ENCODE measurements at regions not wholly inside any gene's neighbourhood (a gene's known extent, or its start where the extent isn't known, plus 50 kb on each side); places are given as distances from the start of the nearest gene placed in this dataset.
"Not testable (repeated sequence)": the region's sequence is repeated elsewhere in the genome, so short reads cannot be mapped to it uniquely, and the experiment has no call there.

DNA sequence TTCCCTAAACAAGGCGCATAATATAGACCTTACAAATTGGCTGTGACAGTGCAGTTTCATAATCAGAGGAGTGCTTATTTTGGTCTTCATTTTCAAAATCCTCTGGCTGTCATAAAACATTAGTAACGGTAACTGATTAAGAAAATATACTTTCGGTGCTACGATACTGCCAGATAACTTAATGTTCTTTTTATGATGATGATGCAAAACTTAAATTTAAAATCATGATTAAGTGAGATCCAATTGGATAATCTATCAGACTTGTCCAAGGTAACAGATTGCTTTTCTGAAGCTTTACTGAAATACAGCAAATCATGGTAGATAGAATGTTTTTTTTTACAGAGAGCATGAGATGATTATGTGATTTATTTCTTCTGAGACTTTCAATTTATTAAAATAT lies 364.2 kb upstream of the CNTN3 start:
- no peak for DNase-seq

DNA sequence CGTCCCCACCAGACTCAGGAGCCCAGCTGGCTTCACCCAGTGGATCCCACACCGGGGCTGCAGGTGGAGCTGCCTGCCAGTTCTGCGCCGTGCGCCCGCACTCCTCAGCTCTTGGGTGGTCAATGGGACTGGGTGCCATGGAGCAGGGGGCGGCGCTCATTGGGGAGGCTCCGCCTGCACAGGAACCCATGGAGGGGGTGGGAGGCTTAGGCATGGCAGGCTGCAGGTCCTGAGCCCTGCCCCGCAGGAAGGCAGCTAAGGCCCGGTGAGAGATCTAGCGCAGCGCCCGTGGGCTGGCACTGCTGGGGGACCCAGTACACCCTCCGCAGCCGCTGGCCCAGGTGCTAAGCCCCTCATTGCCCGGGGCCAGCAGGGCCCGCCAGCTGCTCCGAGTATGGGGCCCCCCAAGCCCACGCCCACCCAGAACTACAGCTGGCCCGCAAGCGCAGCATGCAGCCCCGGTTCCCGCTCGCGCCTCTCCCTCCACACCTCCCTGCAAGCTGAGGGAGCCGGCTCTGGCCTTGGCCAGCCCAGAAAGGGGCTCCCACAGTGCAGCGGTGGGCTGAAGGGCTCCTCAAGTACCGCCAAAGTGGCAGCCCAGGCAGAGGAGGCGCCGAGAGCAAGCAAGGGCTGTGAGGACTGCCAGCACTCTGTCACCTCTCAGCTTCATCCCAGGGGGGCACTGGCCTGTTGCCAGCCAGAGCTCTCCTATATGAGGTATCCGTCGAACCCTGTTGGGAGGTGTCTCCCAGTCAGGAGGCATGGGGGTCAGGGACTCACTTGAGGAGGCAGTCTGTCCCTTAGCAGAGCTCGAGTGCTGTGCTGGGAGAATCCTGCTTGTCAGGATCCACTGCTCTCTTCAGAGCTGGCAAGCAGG lies 370.8 kb upstream of the CNTN3 start:
- not testable (repeated sequence) for DNase-seq

DNA sequence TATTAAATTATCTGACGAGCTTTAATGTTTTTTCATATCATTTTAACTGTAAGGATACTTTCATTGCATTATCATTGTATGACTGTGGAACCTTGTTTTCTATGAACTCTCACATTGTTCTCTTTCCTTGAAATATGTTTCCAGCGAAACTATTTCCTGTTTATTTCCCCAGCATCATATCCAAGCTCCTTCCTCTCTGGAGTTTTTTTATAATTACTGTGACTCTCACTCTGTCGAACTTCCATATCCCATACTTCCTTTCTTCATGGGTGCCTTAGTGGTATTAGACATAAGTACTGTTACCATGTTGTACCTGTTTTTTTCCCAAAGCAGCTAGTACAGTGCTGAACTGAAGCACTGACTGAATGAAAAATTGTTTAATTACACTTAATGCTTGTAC lies 373.6 kb upstream of the CNTN3 start:
- DNase-seq: no peak

DNA sequence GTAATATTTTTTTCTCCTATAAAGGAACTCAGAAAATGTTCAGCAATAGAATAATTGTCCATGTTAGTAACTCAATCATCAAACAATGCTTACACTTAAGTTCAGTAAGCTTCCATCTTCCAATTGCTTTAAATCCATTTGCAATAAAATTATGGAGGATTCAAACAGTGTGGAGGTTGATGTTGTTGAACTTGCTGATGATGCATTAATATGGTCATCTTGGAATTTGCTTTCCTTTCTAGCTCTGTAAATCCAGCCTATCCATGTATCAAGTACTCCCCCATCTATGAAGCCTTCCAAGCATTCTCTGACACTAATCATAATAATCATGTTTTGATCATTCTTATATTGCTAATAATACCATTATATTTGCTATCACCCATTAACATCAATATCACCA lies 378.4 kb upstream of the CNTN3 start:
- no peak for DNase-seq

DNA sequence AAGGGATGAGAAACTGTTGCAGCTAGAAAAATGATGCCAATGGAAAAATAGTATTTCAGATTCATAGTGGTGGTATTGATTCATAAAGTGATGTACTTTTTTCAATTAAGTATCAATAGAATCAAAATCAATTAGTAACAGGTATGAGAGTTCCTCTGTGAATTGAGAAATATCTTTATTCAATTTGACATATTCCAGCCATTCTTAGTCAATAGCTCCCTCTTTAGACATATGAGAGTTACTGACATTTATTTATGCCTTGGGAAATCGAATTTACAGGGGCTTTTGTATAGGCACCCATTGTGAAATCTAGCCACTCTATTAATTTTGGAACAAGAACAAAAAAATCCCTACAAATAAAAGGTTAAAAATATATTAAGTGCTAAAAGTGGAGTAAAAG lies 386.9 kb upstream of the CNTN3 start:
- no peak for DNase-seq

DNA sequence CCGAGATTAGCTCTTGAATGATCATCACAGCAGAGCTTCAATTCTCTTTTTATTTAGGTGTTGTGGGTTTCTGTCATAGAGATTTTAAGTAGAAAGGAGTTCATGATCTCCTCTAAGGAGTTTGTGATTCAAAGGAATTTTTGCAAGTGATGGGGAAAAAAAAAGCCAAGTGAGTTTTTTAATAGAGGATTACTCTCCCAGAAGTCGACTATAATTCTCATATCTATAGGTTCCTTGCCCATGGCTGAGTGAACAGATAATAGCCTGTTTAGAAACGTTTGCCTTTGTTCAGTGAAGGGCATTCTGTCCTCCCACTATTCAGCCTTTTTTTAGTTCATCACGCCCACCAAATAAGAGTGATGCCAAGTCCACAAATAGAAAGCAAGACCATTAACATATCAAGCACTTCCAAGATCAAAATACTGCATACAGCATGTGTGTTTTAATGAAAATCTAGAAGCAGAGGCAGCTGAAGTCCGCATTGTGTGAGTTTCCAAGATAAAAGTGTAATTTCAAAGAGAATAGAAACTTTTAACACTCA lies 398.4 kb upstream of the CNTN3 start:
- DNase-seq: no peak

DNA sequence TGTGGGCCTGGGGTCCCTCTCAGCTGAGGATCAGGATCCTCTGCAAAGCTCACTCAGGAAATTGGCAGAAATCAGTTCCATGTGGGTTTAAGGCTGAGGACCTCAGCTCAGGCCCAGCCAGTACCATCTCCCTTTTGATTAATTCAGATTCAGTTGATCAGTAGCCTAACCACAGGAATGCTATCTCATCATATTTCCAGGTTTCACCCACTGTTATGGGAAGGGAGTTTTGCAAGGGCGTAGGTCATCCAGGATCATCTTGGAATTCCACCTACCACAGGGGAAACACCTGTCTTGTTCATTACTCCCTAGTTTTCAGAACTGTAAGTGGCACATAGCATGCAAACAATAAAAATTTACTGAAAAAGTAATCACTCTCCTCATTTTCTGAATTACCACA lies 399.5 kb upstream of the CNTN3 start:
- DNase-seq: no peak

DNA sequence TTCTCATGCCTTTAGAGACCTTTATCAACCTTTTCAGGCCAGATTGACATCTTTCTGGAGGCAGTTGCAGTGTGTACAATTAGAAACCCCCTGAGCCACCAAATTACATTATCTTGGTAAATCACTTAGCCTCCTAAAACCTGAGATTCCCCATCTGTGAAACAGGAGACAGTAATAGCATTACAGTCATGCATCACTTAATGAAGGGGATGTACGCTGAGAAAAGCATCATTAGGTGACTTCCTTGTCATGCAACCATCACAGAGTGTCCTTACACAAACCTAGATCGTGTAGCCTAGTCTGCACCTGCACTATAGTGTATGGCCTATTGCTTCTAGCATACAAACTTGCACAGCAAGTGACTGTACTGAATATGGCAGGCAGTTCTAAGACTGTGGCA lies 400.8 kb upstream of the CNTN3 start:
- DNase-seq: no peak

DNA sequence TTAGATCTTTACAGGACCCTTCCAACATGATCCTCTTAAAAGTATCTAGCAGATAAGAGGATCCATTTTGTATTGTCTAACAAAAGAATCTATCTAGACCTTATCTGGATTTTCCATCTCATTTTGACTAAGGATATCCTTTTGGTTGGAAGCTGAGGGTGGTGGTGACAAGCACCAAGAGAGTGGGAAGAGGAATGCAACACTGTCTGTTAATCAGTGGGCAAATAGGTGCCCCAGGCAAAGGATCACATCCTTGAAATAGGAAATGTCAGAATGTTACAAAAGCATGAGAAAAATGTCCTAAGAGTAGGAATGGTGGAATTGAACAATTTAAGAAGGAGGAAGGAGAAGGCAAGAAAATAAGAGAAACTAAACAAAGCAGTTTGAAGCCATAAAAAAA lies 420.7 kb upstream of the CNTN3 start:
- no peak for DNase-seq

DNA sequence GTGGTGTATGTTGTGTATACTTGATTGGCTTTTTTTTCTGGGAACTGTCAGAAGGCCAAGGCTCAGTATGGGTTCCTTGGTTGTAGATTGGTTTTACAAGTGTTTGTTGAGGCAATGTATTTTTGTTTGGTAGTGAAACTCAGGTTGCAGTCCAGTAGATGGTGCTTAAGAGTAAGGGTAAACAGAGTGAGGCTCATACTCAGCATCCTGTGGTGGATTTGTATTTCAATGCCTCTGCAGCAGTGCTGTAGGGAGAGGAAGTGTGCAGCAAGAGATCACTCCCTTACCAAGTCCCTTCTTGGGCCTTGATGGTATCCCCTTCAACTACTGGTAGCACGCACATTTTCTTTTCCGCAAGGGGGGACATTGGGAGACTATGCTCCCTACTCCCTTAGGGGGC lies 428.5 kb upstream of the CNTN3 start:
- DNase-seq: no peak

DNA sequence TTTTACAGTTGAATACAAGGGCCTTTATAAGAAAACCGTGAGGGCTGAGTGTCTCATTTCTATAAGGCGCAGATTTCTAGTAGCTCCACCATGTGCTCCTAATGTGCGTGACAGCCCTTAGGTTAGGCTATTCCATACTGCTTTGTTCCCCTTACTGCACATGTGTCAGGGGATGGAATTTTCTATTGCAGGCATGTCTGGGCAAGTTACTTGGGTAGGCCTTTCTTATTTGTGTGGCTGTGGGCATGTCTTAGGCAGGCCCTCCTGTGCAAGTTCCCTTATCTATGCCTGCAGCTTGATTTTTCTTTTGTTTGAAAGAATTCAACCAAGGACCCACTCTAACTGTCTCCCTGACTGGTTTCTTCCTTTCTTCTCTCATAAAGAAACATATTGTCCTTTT lies 434.2 kb upstream of the CNTN3 start:
- DNase-seq: no peak

DNA sequence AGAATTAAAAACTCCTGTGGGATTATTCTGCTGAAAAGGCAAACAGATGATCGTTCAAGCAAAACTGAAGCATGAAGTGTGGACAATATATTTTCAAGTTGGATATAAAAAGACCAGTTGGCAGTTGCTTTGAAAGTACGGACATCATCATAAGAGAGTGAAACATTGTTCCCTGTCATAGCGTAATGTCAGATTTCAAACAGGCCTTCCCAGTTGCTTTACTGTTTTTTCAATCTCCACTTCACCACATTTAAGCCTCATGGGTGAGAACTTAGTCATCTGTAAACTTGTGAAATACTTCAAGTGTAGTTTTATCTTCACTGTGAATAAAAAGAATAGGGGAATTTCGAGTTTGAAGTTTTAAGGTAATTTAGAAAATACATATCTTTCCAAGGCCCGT lies 435.1 kb upstream of the CNTN3 start:
- no peak for DNase-seq

DNA sequence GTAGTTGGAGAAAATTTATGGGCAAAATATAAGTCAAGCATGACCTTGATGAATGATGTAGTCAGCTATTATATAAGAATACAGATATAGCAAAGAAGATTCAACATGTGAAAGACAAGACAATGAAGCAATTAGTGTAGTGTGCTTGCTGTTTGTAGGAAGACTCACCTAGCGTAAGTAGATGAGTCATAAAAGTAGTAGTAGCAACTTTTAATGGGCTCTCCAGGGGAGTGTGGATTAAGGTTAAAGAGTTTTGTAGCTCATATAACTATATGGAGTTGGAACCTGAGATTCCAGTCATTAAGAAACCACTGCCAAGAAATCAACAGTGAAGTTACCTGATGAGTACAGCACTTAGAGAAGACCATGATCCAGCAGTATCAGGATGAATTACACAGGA lies 444.7 kb upstream of the CNTN3 start:
- no peak for DNase-seq

DNA sequence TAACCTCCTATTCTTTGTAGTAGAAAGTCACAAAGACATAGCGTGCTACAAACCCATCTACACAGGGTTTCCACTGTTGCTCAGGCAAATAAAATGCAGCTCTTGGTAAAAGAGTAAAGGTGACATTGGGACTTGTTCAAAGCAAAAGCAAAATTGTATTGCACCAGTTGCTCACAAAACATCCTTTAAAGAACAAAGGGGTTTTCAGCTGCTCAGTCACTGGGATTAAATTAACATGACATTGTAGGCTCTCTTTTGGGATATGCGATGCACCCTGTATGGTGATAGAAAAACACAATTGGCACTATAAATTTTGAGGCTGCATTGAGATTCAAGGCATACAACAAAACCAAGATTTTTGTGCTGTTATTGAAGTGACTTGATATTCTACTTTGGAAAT lies 447.3 kb upstream of the CNTN3 start:
- no peak for DNase-seq

DNA sequence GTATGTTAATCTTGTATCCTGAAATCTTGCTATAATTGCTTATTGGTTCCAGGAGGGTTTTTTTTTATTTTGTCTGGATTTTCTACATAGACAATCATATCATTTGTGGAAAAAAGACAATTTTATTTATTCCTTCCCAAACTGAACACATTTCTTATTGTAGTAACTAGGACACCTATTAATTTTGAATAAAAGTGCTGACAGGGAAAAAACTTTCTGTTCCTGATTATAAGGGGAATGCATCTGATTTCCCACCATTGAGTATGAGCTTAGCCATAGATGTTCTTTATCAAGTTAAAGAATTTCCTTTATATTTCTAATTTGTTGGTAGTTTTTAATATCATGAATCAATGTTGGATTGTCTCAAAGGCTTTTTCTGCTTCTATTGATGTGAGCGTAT lies 460.7 kb upstream of the CNTN3 start:
- DNase-seq: no peak

DNA sequence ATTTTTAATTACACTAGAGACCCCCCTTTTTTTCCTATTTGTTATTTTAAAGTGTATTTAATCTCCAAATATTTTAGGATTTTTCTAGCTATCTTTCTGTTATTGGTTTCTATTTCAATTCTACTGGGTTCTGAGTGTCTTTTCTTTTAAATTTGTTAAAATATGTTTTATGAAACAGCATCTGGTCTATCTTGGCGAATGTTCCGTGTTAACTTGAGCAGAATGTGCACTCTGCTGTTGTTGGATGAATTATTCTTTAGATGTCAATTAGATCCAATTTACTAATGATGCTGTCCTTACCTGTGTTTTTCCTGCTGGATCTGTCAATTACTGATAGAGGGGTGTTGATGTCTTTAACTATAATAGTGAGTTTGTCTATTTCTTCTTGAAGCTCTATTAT lies 462.0 kb upstream of the CNTN3 start:
- DNase-seq: no peak

DNA sequence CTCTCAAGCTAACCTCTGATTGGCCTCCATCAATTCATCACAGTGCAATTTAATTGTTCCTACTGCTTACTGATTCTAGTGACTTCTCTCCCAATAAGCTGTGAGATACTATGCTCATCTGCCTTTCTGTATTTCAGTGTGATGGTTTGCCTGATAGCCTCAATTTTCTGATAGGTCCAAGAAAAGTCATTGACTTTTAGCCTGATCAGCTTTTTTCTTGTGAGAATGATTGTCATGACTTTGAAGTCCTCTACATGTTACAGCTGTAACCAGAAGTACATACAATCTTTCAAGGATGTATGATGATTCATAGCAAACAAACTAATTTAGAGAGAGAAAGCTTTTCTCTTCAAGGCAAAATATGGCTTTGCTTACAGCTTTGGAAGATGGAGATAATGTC lies 463.8 kb upstream of the CNTN3 start:
- DNase-seq: no peak

DNA sequence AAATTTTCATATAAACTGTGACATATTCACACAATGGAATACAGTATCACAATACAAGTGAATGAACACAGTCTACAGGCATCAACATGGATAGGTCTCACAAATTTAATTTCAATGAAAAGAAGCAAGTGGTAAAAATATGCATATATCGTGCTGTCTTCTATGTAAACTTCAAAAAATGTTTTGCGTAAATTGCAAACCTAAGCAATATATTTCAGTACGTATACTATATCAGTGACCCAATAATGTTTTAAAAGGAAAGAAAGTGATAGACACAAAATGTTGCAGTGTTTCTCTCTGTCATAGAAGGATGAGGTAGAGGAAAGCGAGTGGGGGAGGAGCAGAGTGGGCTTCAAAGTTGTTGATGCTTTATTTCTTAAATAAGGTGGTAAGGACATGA lies 468.4 kb upstream of the CNTN3 start:
- no peak for DNase-seq

DNA sequence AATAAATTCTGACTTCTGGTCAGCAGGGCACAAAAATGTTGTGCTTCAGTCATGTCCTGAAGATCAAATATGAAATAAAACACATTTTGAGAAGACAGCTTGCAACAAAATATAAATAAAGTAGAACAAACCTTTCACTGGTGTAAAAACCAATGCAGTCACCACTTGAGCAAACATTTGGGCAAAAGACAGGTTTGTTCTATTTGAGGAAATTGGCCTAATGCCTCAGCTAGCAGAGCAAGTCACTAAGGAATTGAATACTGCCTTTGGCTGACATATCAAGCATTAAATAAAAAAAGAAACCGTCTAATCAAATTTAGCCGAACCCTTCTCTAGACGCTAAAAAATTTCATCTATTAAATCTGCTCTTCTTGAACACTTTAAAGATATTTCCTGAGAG lies 475.4 kb upstream of the CNTN3 start:
- DNase-seq: no peak

DNA sequence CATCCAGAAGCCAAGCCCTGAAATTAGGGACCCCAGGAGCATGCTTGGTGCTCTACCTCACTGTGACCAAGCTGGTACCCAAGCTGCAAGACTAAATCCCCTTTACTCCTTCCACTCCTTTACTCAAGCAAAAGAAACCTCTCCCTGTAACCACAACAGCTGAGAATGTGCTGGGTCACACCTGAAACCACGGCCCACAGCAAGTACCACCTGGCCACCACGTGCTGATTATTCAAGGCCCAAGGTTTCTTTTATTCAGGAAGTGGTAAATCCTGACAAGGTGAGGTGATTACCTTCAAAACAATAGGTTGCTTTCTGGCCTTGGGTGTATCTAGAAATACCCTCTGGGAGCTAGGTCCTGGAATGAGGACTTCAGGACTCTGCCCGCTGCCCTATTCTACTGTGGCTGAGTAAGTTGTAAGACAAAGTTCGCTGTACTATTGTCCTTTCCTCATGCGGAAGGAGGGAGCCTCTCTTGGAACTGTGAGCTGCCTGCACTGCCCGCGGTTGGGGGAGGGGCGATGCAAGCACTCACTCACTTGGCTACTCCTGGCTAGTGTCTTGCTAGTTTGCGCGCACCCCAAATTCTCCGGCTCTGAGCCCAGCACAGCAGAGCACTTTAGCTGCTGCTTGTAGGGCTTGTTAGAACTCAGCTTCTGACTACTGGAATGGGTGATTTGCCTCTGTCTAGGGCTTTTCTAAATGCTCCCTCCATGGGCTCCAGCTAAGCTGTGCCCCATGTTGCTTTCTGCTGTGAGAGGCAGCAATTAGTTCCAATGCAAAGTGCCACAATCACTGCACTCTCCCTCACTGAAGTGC lies 487.1 kb upstream of the CNTN3 start:
- DNase-seq: no peak

DNA sequence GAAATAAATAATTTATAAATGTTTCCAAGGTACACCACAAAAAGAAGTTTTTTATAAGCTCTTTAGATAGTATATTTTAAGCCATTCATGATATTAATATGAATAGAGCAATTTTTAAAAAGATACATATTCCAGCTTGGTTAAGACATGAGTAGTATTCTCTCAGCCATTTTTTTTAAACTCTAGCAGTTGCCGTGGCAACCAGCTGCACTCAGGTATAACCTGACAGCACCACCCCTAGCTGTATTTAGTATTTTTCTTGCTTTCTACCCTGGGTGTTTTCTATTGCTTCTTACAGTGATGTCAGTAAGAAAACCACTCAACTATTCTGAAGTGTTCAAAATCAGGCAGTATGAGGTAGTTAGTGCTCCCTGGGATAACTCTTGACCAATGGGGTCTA lies 496.3 kb upstream of the CNTN3 start:
- DNase-seq: no peak

DNA sequence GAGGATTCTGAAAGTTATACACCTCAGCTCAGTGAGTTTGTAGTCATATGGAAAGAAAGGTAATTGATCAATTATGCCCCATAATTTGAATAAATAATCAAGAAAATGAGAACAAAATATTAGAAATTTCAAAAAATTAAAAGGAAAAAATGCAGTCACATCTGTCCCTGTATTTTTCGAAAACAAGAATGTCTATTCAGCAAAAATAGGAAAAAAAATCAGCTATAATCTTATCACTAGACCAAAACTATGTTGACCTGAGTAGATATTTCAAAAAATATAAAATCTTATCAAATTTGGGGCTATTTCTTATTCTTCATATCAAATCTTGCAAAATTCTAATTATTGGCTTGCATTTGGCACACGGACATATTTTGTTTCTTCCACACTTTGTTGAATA lies 501.2 kb upstream of the CNTN3 start:
- DNase-seq: no peak

DNA sequence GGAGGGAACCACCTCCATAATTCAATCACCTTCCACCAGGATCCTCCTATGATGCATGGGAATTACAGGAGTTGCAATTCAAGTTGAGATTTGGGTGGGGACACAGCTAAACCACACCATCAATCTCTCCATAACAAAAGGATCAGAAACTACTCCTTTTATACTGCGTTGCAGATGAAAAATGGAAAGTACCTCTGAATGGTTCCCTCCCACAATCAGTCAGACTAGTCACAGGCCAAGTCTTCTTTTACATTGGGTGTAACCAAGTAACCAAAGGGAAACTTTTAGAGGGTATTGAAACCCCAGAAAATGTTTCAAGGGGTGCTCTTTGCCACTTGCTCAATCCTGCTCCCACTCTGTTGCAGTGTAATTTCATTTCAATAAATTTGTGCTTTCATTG lies 504.3 kb upstream of the CNTN3 start:
- no peak for DNase-seq

DNA sequence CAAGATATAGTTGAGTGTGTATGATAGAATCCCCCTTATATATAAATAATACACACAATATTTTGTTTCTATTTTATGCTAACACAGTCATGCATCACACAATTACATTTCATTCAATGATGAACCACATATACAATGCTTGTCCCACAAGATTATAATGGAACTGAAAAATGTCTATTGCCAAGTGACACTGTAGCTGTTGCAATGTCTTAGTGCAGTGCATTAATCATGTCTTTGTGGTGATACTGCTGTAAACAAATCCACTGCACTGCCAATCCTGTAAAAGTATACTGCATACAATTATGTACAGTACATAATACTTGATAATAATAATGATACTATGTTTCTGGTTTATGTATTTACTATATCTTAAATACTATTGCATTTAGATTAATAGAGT lies 512.1 kb upstream of the CNTN3 start:
- DNase-seq: no peak

Measured in CD4-positive, alpha-beta T cell treated with Interleukin-4 for 4 hours (primary cell).